LHCN-M2 (cell line): ENCODE measurements at regions not wholly inside any gene's neighbourhood (a gene's known extent, or its start where the extent isn't known, plus 50 kb on each side); places are given as distances from the start of the nearest gene placed in this dataset.
A peak's percentile ranks its signal among the peaks of the same experiment; 100 is the strongest.
"Not testable (repeated sequence)": the region's sequence is repeated elsewhere in the genome, so short reads cannot be mapped to it uniquely, and the experiment has no call there.

ENCODE experiments used
- DNase-seq: peaks from one replicate; pipeline ENCODE4 v3.0.0-alpha.2; 2012; ENCODE audit warnings: low read depth

- DNase-seq: no peak
Measured at GRCh38 chr6:6863970-6864639, 243.7 kb upstream of the RREB1 start.

- no peak for DNase-seq
Measured at GRCh38 chr6:6865611-6866010, 242.2 kb upstream of the RREB1 start.

GRCh38 chr6:6866656-6867403, 240.9 kb upstream of the RREB1 start:
- peak; percentile 26 for DNase-seq

- DNase-seq: no peak
Measured at GRCh38 chr6:6867404-6867799, 240.4 kb upstream of the RREB1 start.

GRCh38 chr6:6869094-6869493, 238.7 kb upstream of the RREB1 start:
- no peak for DNase-seq

- DNase-seq: no peak
Measured at GRCh38 chr6:6870921-6871320, 236.8 kb upstream of the RREB1 start.

GRCh38 chr6:6872459-6873344, 235.1 kb upstream of the RREB1 start:
- no peak for DNase-seq

- no peak for DNase-seq
Measured at GRCh38 chr6:6873778-6874177, 234.0 kb upstream of the RREB1 start.

GRCh38 chr6:6875818-6876470, 231.8 kb upstream of the RREB1 start:
- peak; percentile 96 for DNase-seq

- not testable (repeated sequence) for DNase-seq
Measured at GRCh38 chr6:6877792-6878191, 230.0 kb upstream of the RREB1 start.

- DNase-seq: no peak
Measured at GRCh38 chr6:6878887-6879585, 228.7 kb upstream of the RREB1 start.

- peak; percentile 10 for DNase-seq
Measured at GRCh38 chr6:6879586-6879974, 228.2 kb upstream of the RREB1 start.

- DNase-seq: no peak
Measured at GRCh38 chr6:6880745-6881437, 226.9 kb upstream of the RREB1 start.

GRCh38 chr6:6881438-6882225, 226.1 kb upstream of the RREB1 start:
- peak; percentile 72 for DNase-seq

- no peak for DNase-seq
Measured at GRCh38 chr6:6882592-6882991, 225.2 kb upstream of the RREB1 start.

- no peak for DNase-seq
Measured at GRCh38 chr6:6883011-6883410, 224.8 kb upstream of the RREB1 start.

- no peak for DNase-seq
Measured at GRCh38 chr6:6884193-6884627, 223.6 kb upstream of the RREB1 start.

GRCh38 chr6:6884916-6885315, 222.8 kb upstream of the RREB1 start:
- no peak for DNase-seq

- no peak for DNase-seq
Measured at GRCh38 chr6:6885521-6886170, 222.1 kb upstream of the RREB1 start.
